IMR-90 (cell line): ENCODE measurements at regions not wholly inside any gene's neighbourhood (a gene's known extent, or its start where the extent isn't known, plus 50 kb on each side); places are given as distances from the start of the nearest gene placed in this dataset.

Experiments
- ATAC-seq: fragments of 200-7000 bp; cut with Tn5 transposase; 2 replicates; pipeline ENCODE4 v1.9.1; 2020; ENCODE audit warnings: low read depth, mild to moderate bottlenecking, moderate library complexity
- BruUV-seq: library from RNA; stranded (reverse); fragments of 400-500 nt; replicated peaks from 2 replicates; lab custom pipeline; 2021; lab: Mats Ljungman, UMichigan
- CTCF ChIA-PET: fragments of 300-600 bp; formaldehyde crosslinking; extraction: SDS; loops from one replicate; lab custom pipeline; 2021; ENCODE audit warnings: antibody characterized with exemption; lab: Yijun Ruan, JAX
- POLR2A ChIA-PET: fragments of 300-600 bp; sonication (Branson Sonifier 250); formaldehyde crosslinking; loops from one replicate; lab custom pipeline; 2022; ENCODE audit warnings: antibody characterized with exemption; ENCODE audit not compliant: unreplicated experiment; lab: Charles Lee
- DNase-seq: peaks from one replicate; pipeline ENCODE4 v3.0.0; 2013
- H2AFZ ChIP-seq: replicated peaks from 2 replicates; pipeline ENCODE3; 2013; ENCODE audit warnings: low read length, mild to moderate bottlenecking; ENCODE audit not compliant: poor library complexity
- H2AK5ac ChIP-seq: 2 replicates; pipeline ENCODE4 v1.6.1; 2013; ENCODE audit warnings: low read depth, low read length, inconsistent platforms
- H2AK9ac ChIP-seq: replicated peaks from 2 replicates; pipeline ENCODE3; 2013; ENCODE audit warnings: mild to moderate bottlenecking, low read depth, low read length, moderate library complexity; ENCODE audit not compliant: poor library complexity
- H2BK120ac ChIP-seq: 2 replicates; pipeline ENCODE4 v1.6.1; 2013; ENCODE audit warnings: low read depth, low read length, inconsistent platforms
- H2BK15ac ChIP-seq: 3 replicates; pipeline ENCODE4 v1.6.1; 2013; ENCODE audit warnings: low read depth, low read length, inconsistent platforms
- H2BK20ac ChIP-seq: 2 replicates; pipeline ENCODE4 v1.6.1; 2013; ENCODE audit warnings: low read depth, mild to moderate bottlenecking, inconsistent platforms, low read length, moderate library complexity
- H2BK5ac ChIP-seq: 2 replicates; pipeline ENCODE4 v1.6.1; 2013; ENCODE audit warnings: mild to moderate bottlenecking, low read depth, low read length, inconsistent platforms; ENCODE audit not compliant: poor library complexity, severe bottlenecking
- H3K14ac ChIP-seq: replicated peaks from 2 replicates; pipeline ENCODE4 v1.6.1; 2013; ENCODE audit warnings: low read depth, low read length, inconsistent platforms
- H3K18ac ChIP-seq: 2 replicates; pipeline ENCODE4 v1.6.1; 2013; ENCODE audit warnings: low read depth, low read length, control low read depth
- H3K23ac ChIP-seq: 2 replicates; pipeline ENCODE4 v1.6.1; 2013; ENCODE audit warnings: low read depth, low read length, inconsistent platforms
- H3K27ac ChIP-seq: 2 replicates; pipeline ENCODE4 v1.5.1; 2013; ENCODE audit warnings: mild to moderate bottlenecking, control low read depth, low read length; ENCODE audit not compliant: insufficient read depth
- H3K27me3 ChIP-seq: 2 replicates; pipeline ENCODE4 v1.6.1; 2013; ENCODE audit warnings: low read length; ENCODE audit not compliant: control insufficient read depth, insufficient read depth
- H3K36me3 ChIP-seq: 2 replicates; pipeline ENCODE4 v1.6.1; 2013; ENCODE audit warnings: low read length, mixed read lengths; ENCODE audit not compliant: control insufficient read depth, insufficient read depth
- H3K4ac ChIP-seq: 2 replicates; pipeline ENCODE4 v1.6.1; 2013; ENCODE audit warnings: low read depth, low read length, inconsistent platforms
- H3K4me1 ChIP-seq: 2 replicates; pipeline ENCODE4 v1.6.1; 2013; ENCODE audit warnings: low read length, mixed read lengths; ENCODE audit not compliant: control insufficient read depth, insufficient read depth
- H3K4me2 ChIP-seq: 2 replicates; pipeline ENCODE4 v1.6.1; 2013; ENCODE audit warnings: low read depth, mild to moderate bottlenecking, control low read depth, low read length, moderate library complexity
- H3K4me3 ChIP-seq: 2 replicates; pipeline ENCODE4 v1.5.1; 2013; ENCODE audit warnings: low read depth, mild to moderate bottlenecking, control low read depth, low read length, moderate library complexity; ENCODE audit not compliant: insufficient read depth
- H3K56ac ChIP-seq: 2 replicates; pipeline ENCODE4 v1.6.1; 2013; ENCODE audit warnings: low read length, inconsistent platforms; ENCODE audit not compliant: insufficient read depth; ENCODE audit errors: extremely low read depth
- H3K79me1 ChIP-seq, 2 experiments: 2 replicates each; pipeline ENCODE4 v1.6.1; 2013; ENCODE audit warnings: low read length in 2 of 2, inconsistent platforms in 1 of 2, low read depth in 1 of 2
- H3K9ac ChIP-seq: 2 replicates; pipeline ENCODE4 v1.6.1; 2013; ENCODE audit warnings: low read depth, low read length, control low read depth
- H3K9me1 ChIP-seq: 2 replicates; pipeline ENCODE4 v1.6.1; 2013; ENCODE audit warnings: low read length, inconsistent platforms; ENCODE audit not compliant: insufficient read depth
- H3K9me3 ChIP-seq: 2 replicates; pipeline ENCODE4 v1.6.1; 2013; ENCODE audit warnings: low read length; ENCODE audit not compliant: control insufficient read depth, insufficient read depth
- H4K20me1 ChIP-seq: 2 replicates; pipeline ENCODE4 v1.6.1; 2013; ENCODE audit warnings: low read length, inconsistent platforms; ENCODE audit not compliant: insufficient read depth
- H4K5ac ChIP-seq: 2 replicates; pipeline ENCODE4 v1.6.1; 2013; ENCODE audit warnings: mild to moderate bottlenecking, low read depth, low read length, control low read depth
- H4K8ac ChIP-seq, 2 experiments: 2 replicates each; pipeline ENCODE4 v1.6.1; 2013; ENCODE audit warnings: low read depth in 2 of 2, low read length in 2 of 2, control low read depth in 1 of 2, inconsistent platforms in 1 of 2
- H4K91ac ChIP-seq: 2 replicates; pipeline ENCODE4 v1.6.1; 2013; ENCODE audit warnings: low read depth, low read length, inconsistent platforms; ENCODE audit not compliant: insufficient read depth
- BHLHE40 ChIP-seq: fragments of 150-350 bp; IDR thresholded peaks from 2 replicates; pipeline ENCODE4 v1.6.1; 2016; ENCODE audit warnings: mild to moderate bottlenecking, low read depth, low read length
- CEBPB ChIP-seq: IDR thresholded peaks from 2 replicates; pipeline ENCODE4 v1.6.1; 2012; ENCODE audit warnings: low read depth, low read length, improper control_type of control experiment
- CHD1 ChIP-seq: IDR thresholded peaks from 2 replicates; pipeline ENCODE4 v1.6.1; 2012; ENCODE audit warnings: low read depth, low read length, improper control_type of control experiment
- ELK1 ChIP-seq: fragments of 150-350 bp; IDR thresholded peaks from 2 replicates; pipeline ENCODE4 v1.6.1; 2016; ENCODE audit warnings: low read depth, mild to moderate bottlenecking, low read length, moderate library complexity, borderline replicate concordance
- FOS ChIP-seq: fragments of 150-350 bp; IDR thresholded peaks from 2 replicates; pipeline ENCODE4 v1.6.1; 2016; ENCODE audit warnings: low read depth, low read length
- MAFK ChIP-seq: IDR thresholded peaks from 2 replicates; pipeline ENCODE4 v1.6.1; 2012; ENCODE audit warnings: low read depth, low read length, improper control_type of control experiment
- MAZ ChIP-seq: IDR thresholded peaks from 2 replicates; pipeline ENCODE4 v1.6.1; 2012; ENCODE audit warnings: low read depth, mild to moderate bottlenecking, low read length, improper control_type of control experiment, moderate library complexity, borderline replicate concordance
- MXI1 ChIP-seq: IDR thresholded peaks from 2 replicates; pipeline ENCODE4 v1.6.1; 2012; ENCODE audit warnings: low read depth, mild to moderate bottlenecking, low read length, moderate library complexity, borderline replicate concordance
- NFE2L2 ChIP-seq: fragments of 150-350 bp; IDR thresholded peaks from 2 replicates; pipeline ENCODE4 v1.6.1; 2016; ENCODE audit warnings: low read depth, mild to moderate bottlenecking, low read length
- RAD21 ChIP-seq: IDR thresholded peaks from 2 replicates; pipeline ENCODE4 v1.6.1; 2012; ENCODE audit warnings: low read length, improper control_type of control experiment
- RCOR1 ChIP-seq: IDR thresholded peaks from 2 replicates; pipeline ENCODE4 v1.6.1; 2012; ENCODE audit warnings: mild to moderate bottlenecking, low read length, improper control_type of control experiment; ENCODE audit not compliant: insufficient replicate concordance
- RFX5 ChIP-seq: IDR thresholded peaks from 2 replicates; pipeline ENCODE4 v1.8.0; 2012; ENCODE audit warnings: low read depth, mild to moderate bottlenecking, low read length, moderate library complexity
- SMC3 ChIP-seq: fragments of 150-350 bp; IDR thresholded peaks from 2 replicates; pipeline ENCODE4 v1.6.1; 2016; ENCODE audit warnings: low read depth, mild to moderate bottlenecking, antibody characterized with exemption, low read length, moderate library complexity
- USF2 ChIP-seq: fragments of 150-350 bp; IDR thresholded peaks from 2 replicates; pipeline ENCODE4 v1.6.1; 2017; ENCODE audit warnings: mild to moderate bottlenecking, antibody characterized with exemption, low read length, low read depth
- WGBS, 2 experiments: methylation state at CpG; one replicate each; pipeline versions ENCODE4 v1.1.5 to v1.1.7; 2013; ENCODE audit warnings: missing lambda C conversion rate in 2 of 2; ENCODE audit not compliant: insufficient read length in 1 of 2; ENCODE audit errors: extremely low coverage in 2 of 2; 5-methylcytosine and 5-hydroxymethylcytosine counted together
- dilution Hi-C: fragments of 300-500 bp; cut with HindIII; formaldehyde crosslinking; loops from one replicate; pipeline ENCODE4 v1.14.3; 2018; ENCODE audit warnings: low sequenced_read_pairs; ENCODE audit not compliant: unreplicated experiment
- in situ Hi-C: fragments of 300-500 bp; cut with MboI; formaldehyde crosslinking; loops from 3 replicates; pipeline ENCODE4 v1.14.3; 2019; ENCODE audit warnings: low sequenced_read_pairs, inconsistent platforms, mixed read lengths
- intact Hi-C: fragments of 100-400 bp; cut with micrococcal nuclease; formaldehyde crosslinking; loops from 2 replicates; pipeline ENCODE4 v1.10.0; 2022
- TF ChIP-seq, protein P1 (sequence below): conservative IDR thresholded peaks from 2 replicates; pipeline ENCODE4 v1.5.1; 2012; ENCODE audit warnings: mild to moderate bottlenecking, low read depth, low read length, improper control_type of control experiment

GRCh38 chr1:30151826-30152225 is 571.6 kb downstream of the MATN1 start:
- Histone ChIP-seq H4K5ac (no peak overlapping the region), H2BK15ac (no peak overlapping the region), H3K79me1 (no peaks in the 10 kb centered on the region), H3K56ac (no peak overlapping the region), H3K4ac (no peak overlapping the region), H3K4me1 (no peaks in the 10 kb centered on the region), H3K23ac (no peak overlapping the region), H2BK5ac (no peak overlapping the region), H4K20me1 (no peaks in the 10 kb centered on the region), H3K4me2 (no peak overlapping the region), H3K9ac (no peak overlapping the region), H3K14ac (no peak overlapping the region), H3K18ac (no peak overlapping the region), H2AK5ac (no peak overlapping the region), H3K27ac (no peak overlapping the region), H4K91ac (no peak overlapping the region), H3K36me3 (no peaks in the 10 kb centered on the region), H3K4me3 (no peak overlapping the region), H3K9me3 (no peaks in the 10 kb centered on the region; the same call in 1 of the 2 replicates), H3K9me1 (no peaks in the 10 kb centered on the region), H4K8ac (no peak overlapping the region), H2AFZ (no peak overlapping the region), H3K27me3 (no peaks in the 10 kb centered on the region), H2BK20ac (no peak overlapping the region), H2BK120ac (no peak overlapping the region), H2AK9ac (no peak overlapping the region)
- ChIA-PET POLR2A (no interaction called here), CTCF (no interaction called here)
- ATAC-seq: no peak
- WGBS, 2 experiments: no CpG with 5 or more reads among the region's 1 CpG
- intact Hi-C loops: no loop called here
- dilution Hi-C loops: no loop called here
- TF ChIP-seq NFE2L2 (no peak), CEBPB (no peak), MXI1 (no peak), FOS (no peak), MAFK (no peak), SMC3 (no peak), RAD21 (no peak), USF2 (no peak), CHD1 (no peak), RCOR1 (no peak), BHLHE40 (no peak), RFX5 (no peak), MAZ (no peak), ELK1 (no peak)
- TF ChIP-seq, protein P1, sequence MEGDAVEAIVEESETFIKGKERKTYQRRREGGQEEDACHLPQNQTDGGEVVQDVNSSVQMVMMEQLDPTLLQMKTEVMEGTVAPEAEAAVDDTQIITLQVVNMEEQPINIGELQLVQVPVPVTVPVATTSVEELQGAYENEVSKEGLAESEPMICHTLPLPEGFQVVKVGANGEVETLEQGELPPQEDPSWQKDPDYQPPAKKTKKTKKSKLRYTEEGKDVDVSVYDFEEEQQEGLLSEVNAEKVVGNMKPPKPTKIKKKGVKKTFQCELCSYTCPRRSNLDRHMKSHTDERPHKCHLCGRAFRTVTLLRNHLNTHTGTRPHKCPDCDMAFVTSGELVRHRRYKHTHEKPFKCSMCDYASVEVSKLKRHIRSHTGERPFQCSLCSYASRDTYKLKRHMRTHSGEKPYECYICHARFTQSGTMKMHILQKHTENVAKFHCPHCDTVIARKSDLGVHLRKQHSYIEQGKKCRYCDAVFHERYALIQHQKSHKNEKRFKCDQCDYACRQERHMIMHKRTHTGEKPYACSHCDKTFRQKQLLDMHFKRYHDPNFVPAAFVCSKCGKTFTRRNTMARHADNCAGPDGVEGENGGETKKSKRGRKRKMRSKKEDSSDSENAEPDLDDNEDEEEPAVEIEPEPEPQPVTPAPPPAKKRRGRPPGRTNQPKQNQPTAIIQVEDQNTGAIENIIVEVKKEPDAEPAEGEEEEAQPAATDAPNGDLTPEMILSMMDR: no peak
- no TSS peak for BruUV-seq
- no peak for DNase-seq
- in situ Hi-C loops: no loop called here
